ENCODE measurements at regions not wholly inside any gene's neighbourhood (a gene's known extent, or its start where the extent isn't known, plus 50 kb on each side); places are given as distances from the start of the nearest gene placed in this dataset.
"Not testable (repeated sequence)": the region's sequence is repeated elsewhere in the genome, so short reads cannot be mapped to it uniquely, and the experiment has no call there.

DNA sequence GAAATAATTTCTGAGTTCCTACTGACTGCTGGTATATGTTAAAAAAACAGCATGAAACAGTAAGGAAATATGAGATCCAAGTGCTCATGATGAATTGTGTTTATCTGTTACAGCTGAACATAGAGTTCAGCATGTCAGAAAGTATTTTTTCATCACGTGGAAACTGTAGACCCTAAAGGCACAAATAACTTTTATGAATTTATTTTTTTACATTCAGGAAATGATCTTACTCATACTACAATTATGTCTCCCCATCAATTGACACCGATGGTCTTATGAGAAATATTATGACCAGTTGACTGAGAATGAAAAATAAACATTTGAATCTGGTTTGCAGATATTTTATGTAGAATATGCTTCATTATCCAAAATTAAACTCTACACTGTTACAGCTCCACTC, 283.1 kb upstream of the SPANXN4 start:
- no peak for DNase-seq (ENCODE audit: low read depth)

DNA sequence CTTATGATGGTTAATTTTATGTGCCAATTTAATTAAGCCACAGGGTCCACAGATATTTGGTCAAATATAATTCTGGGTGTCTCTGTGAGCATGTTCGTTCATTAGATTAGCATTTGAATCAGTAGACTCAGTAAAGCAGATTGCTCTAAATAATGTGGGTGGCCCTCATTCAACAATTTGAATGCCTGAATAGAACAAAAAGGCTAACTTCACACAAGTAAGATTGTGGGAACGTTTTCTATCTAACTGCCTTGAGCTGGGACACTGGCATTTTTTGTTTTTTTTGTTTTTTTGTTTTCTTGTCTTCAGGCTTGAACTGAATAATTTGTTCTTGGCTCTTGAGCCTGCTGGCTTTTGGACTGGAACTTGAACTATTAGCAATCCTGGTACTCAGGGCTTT, 292.4 kb upstream of the SPANXN4 start:
- no peak for DNase-seq (ENCODE audit: low read depth)

DNA sequence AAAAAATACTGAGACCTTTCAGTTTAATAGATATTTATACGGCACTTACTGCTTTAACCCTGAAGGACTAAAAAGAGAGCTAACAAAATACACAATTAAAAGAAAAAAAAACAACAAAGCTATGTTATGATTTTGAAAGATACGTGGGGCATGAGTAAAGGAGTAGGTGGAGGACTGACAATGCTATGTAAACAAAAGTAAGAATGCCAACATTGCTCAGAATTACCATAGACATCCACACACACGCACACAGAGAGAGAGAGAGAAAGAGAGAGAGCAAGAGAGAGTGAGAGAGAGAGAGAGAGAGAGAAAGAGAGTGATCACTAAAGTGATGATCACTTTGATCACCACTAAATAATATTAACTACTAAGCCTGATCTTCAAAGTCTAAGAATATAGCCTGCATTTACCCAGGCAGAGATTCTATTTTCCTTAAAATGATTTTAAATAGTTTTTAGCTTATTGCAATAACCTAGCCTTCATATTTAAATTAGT, 313.9 kb upstream of the SPANXN4 start:
- no peak for DNase-seq (ENCODE audit: low read depth)

DNA sequence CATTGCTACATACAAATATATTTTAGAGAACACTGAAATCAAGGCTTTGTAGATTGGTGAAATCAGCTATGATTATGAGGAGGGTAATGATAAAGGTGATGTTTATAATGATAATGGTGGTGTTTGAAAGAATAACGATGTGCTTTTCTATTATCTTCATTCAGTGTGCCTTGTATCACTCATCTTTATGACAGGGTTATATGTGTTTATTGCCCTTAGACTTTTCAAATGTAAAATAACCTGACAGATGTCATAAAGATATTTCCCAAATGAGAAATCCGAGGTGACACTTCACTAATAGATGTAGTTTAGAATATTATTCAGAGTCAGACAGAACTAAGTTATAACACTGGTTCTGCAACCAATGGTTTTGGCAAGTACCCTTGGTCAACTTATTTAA, 323.0 kb upstream of the SPANXN4 start:
- DNase-seq (ENCODE audit: low read depth), result no peak

DNA sequence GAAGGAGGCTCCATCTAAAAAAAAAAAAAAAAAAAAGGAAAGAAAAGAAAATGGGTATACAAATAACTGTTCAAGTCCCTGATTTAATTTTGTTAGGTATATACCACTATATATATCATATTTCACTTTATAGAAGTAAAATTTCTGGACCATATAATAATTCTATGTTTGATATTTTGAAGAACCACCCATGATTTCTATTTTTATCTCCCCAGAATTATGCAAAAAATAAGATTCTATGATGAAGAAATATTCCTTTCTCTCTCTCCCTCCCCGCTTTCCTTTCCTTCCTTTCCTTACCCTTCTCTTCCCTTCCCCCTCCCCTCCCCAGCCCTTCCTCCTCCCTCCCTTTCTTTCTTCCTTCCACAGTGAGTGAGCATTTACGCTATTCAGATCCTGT, 337.5 kb upstream of the SPANXN4 start:
- DNase-seq (ENCODE audit: low read depth), result no peak

DNA sequence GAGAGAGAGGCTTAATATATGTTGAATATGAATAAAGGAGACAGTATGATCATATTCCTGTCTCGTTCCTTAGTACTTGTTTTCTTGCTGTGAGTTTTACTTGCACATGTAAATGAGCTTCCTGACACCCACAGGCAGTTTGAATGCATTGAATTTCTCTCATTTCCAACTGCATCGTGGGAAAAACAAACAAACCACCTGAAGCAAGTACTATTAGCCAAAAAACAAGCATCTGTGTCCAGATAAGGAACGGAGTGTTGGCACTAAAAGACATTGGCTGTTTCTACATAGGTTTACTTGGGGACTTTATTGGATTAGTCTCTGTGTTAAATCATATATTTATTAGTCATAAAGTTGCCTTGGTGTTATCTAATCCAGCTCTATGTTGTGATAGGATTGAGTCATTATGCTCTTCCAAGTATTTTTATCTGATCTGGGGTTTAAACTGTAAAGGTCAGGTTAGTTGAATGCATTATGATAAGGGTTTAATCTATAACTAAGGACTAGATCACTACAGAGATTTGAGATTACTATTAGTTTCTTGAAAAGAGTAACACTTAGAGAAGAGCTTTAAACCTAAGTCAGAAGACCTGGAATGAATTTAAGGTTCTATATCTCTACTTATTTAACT, 339.0 kb upstream of the SPANXN4 start:
- no peak for DNase-seq (ENCODE audit: low read depth)

DNA sequence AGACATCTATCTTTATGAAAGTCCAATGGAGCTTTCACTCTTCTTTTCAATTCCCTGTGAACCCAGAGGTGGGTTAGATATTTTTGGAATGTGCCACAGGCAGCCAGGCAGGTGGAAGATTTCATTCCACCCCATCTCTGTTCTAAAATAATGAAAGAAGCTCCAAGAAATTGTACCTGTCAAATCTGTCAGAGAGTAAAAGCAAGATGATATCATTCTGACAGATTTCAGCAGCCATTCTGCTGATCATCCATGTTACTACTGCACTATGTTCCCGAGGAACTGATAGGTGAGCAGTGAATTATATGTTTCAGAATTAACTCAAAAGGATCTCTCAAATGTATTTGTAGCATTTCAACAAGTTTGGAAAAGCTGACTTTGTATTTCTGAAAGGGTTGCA, 339.5 kb upstream of the SPANXN4 start:
- no peak for DNase-seq (ENCODE audit: low read depth)

DNA sequence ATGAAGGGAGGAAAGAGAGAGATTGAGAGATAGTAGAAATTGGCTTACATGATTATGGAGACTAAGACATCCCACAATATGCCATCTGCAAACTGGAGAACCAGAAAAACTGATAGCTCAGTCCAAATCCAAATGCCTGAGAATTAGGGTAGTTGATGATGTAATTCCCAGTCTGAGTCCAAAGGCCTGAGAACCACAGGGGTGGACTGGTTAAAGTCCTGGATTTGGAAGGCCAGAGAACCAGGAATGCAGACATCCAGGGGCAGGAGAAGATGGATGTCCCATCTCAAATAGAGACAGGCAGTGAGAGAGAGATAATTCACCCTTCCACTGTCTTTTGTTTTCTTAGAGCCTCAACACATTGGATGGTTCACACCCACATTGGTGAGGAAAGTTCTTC, 345.7 kb upstream of the SPANXN4 start:
- no peak for DNase-seq (ENCODE audit: low read depth)

DNA sequence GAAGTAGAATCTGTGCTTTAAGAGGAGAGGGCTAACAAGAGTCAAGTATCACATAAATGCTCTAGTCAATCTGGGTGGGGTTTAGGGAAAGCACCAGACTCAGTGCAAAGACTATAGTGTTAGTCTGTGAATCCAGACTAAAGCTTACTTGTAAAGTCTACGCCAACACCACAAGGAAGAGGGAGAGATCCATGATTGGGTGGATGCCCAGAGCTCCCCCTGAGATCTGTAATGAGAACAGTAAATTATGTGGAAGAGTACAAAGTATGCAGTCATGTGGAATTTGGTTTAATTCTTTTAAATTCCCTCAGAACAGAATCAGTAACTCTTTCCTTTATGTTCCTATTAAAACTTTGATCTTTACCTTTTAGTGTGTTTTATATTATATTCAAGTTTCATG, 354.7 kb upstream of the SPANXN4 start:
- peak; percentile 20 for DNase-seq (ENCODE audit: low read depth)

DNA sequence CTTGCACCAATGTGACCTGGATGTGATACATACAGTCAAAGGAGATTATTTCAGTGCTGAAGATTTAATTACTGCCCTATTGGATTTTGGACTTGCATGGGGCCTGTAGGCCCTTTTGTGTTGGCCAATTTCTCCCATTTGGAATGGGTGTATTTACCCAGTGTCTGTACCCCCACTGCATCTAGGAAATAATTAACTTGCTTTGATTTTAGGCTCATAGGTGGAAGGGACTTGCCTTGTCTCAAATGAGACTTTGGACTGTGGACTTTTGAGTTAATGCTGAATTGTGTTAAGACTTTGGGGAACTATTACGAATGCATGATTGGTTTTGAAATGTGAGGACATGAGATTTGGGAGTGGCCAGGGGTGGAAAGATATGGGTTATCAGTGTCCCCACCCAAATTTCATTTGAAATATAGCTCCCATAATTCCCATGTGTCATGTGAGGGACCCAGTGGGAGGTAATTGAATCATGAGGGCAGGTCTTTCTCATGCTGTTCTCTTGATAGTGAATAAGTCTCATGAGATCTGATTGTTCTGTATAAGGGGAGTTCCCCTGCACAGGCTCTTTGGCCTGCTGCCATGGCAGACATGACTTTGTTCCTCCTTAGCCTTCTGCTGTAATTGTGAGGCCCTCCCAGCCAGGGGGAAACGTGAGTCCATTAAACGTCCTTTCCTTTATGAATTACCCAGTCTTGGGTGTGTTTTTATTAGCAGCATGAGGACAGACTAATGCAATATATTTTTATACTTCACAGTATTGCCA, 362.2 kb upstream of the SPANXN4 start:
- no peak for DNase-seq (ENCODE audit: low read depth)

DNA sequence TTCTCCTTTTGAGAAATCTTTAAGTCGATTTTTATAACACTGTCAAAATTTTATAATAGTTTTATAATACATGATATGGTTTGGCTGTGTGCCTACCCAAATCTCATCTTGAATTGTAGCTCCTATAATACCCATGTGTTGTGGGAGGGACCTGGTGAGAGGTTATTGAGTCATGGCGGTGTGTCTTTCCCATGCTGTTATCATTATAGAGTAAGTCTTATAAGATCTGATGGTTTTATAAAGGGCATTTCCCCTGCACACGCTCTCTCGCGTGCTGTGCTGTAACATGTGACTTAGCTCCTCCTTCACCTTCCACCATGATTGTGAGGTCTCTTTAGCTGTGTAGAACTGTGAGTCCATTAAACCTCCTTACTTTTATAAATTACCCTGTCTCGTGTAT, 364.0 kb upstream of the SPANXN4 start:
- DNase-seq (ENCODE audit: low read depth), result no peak

DNA sequence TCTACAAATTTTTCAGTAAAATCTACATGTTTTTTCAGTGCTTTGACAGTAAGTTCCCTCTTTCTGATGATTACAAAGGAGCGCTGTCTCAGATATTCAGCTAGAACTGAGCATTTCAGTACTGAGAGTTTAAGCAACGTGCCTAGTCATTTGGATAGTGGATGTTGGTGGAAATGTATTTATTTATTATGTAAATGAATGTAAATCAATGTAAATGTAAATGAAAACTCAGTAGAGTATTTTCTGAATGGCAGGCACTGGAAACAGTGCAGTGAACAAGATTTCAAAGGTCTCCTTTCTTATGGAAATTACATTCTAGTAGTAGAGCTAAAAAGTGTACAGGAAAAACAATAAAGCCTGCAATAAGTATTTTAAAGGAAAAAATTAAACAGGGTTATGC, 370.2 kb upstream of the SPANXN4 start:
- DNase-seq (ENCODE audit: low read depth), result no peak

DNA sequence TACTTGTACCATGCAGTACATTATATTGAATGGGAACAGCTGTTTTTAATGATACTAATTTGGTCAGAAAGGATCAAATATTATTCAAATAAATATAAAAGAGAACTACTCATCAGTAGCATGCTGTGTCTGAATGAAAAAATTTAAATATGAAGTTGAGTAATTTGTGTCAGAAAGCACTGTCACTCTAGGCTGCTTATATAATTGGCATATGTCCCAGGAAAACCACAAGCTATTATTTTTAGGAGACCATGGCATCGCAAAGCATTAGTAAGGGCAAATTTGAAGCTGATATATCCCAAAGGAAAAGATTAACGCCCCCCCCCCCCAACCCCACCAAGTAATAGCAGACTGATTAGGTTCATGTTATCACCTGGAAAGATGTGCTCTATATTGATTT, 388.5 kb upstream of the SPANXN4 start:
- DNase-seq (ENCODE audit: low read depth), result no peak

DNA sequence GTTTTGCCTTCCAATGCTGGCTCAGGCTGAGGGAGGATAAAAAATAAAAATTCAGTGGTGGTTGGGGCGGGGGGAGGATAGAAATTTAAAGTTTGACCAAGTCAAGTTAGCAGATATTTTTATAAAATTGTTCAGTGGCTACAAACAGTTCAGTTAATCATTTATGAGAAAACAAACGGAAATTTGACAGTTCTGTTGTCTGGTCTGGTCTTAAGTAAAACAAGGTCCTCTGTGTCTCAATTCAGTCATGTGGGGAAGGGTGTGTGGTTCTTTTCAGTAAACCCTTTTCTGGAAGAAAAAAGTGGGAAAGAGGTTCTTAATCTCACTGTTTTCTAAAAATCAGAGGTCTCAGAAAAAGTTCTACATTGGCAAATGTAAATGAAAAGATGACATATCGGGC, 409.1 kb upstream of the SPANXN4 start:
- no peak for DNase-seq (ENCODE audit: low read depth)

DNA sequence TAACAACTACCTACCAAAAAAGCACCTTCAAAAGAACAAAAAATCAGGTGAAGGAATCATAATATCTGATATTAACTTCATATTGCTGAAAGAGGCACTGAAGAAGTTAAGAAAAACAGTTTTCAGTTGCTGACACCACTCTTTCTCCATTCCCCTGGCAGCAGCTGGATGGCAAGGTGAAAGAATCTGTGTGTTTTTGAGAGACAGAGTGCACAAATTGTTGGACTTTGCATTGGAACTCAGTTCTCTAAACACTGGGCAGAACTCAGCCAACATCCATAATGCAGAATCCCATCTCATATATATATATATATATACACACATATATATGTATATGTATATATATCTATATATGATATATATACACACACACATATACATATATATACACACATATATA, 408.3 kb upstream of the MAGEC2 start:
- DNase-seq (ENCODE audit: low read depth), result no peak

DNA sequence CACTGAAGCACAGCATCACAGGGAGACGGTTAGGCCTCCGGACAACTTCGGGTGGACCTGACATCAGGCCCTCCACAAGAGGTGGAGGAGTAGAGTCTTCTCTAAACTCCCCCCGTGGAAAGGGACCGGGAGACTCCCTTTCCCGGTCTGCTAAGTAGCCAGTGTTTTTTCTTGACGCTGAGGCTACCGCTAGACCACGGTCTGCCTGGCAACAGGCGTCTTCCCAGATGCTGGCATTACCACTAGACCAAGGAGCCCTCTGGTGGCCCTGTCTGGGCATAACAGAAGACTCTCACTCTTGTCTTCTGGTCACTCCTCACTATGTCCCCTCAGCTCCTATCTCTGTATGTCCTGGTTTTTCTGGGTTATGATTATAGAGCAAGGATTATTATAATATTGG, 401.5 kb upstream of the MAGEC2 start:
- DNase-seq (ENCODE audit: low read depth), result not testable (repeated sequence)

DNA sequence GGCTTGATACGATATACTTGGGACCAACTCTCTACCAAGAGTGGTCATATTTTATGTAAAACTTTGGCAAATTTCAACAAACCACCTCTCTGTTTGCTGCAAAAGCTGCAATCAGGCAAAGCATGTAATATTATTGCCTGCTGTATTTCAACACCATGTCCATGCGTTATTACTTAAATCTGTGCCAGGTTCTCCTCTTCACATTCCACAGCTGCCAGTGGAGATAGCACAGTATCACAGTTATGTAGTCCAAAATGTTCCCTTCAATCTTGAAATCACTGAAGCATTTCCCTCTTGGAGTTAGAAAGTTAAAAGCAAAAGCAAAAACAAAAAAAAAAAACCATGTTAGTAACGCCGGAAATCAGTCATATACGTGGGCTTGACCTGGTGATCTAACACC, 396.7 kb upstream of the MAGEC2 start:
- DNase-seq (ENCODE audit: low read depth), result no peak

DNA sequence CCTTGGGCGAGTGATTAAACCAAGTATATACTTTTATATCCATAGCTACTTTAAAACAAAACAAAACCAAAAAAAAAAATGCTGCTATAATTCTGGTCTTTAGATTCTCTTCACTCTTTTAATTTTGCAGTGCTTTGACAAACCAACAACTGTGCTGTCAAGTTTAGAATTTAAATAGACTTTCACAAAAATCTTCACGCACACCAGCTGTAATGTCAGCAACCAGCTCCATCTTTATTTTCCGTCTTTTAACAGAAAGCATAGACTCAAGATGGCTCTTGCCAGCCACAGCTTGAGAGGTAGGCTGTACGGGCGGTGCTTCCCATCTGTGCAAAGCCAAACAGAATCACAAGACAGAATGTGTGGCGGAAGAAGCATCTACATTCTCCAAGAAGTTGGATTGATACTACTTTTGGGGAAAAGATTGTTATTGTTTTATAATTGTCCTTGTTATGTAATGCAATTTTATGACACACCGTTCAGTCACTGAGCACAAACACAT, 388.3 kb upstream of the MAGEC2 start:
- no peak for DNase-seq (ENCODE audit: low read depth)

DNA sequence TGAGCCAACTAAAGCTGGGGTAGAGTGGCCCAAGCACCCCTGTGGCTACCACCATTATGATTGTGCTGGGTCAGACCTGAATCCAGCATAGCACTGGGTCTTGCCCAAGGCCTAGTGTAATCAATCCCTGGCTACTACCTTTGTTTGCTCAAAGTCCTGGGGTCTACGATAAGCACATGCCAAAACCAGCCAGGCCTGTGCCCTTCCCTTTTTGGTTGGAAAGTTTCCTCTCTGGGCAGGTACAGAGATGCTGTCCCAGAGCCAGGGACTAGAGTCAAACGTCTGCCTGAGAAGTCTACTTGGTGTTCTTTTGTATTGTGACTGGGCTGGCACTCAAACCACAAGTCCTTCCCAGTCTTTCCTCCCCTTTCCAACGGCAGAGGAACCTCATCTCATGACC, 371.5 kb upstream of the MAGEC2 start:
- no peak for DNase-seq (ENCODE audit: low read depth)

DNA sequence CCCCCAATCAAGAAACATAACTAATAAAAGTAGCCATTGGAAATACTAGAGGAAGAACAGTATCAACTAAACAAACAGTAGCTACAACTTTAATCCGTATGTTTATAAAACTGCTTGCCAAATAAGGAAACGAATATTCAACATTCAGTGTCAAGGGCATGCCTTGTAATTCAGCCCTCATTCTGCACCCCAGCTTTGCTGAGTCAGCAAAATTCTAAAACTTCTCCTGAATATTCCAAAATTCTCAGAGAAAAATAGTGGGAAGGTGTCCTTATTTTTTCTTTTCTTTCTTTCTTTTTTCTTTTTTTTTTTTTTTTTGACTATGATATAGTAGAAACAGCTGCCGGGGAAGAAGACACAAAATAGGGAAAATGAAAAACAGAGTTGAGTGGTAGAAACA, 344.8 kb upstream of the MAGEC2 start:
- no peak for DNase-seq (ENCODE audit: low read depth)

DNA sequence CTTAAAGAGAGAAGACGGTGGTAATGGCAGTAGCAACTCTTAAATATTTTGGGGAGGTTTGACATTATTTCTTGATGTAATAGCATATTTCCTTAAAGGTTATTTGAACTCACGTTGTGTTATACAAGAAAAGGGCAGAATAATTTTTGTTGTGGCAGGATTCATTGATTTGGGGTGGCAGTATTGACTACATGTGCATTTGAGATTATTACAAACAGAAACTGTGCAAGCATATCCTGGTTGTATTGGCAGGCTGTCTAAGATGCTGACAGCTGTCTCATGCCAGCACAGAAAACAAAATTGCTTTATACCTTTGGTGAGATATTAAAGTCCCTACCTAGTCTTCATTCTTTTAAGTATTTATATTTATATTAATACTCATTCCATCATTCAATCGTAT, 300.7 kb upstream of the MAGEC2 start:
- no peak for DNase-seq (ENCODE audit: low read depth)

DNA sequence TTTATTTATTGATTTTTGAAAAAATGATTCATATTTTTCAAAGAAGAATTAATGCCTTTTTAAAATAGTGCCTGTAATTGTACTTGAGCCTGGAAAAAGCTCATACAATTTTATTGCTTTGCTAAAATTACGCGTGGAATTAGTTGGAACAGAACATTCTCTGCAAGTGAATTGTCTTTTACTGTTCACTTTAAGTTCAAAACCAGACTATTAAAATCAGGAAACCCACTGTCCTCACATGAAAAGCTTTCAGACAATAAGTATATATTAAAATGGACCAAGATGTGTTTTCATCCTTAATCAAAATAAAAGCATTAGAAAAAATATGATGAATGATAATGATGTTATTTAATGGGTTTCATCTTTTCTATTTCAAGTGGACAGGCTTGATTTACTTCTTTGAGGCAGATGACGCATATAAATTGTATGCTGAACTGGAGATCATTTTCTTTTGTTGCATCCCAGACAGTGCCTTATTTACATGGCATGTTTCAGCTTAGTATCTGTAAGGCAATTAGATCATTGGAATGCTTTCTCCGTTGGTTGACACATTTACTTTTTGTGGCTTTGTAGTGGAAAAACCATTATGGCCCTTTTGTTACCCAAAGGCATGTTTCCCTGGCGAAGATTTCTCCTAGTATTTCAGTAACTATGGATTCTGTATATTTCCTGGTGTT, 299.0 kb upstream of the MAGEC2 start:
- no peak for DNase-seq (ENCODE audit: low read depth)

DNA sequence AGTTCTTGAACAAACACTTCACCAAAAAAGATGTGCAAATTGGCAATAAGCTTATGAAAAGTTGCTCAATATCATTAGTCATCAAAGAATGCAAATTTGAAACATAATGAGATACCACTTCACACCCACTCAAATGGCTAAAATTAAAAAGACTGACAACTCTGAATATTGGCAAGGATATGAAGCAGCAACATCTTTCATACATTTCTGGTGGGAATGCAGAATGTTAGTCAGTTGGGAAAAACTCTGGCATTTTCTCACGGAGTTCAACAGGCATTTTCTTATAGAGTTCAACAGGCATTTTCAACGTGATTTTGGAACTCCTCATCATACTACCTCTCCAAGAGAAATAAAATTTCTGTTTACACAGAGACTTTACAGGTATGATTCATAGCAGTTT, 297.4 kb upstream of the MAGEC2 start:
- DNase-seq (ENCODE audit: low read depth), result no peak
